Panc1 (cell line): ENCODE measurements at regions not wholly inside any gene's neighbourhood (a gene's known extent, or its start where the extent isn't known, plus 50 kb on each side); places are given as distances from the start of the nearest gene placed in this dataset.

ENCODE experiments used
- ATAC-seq: fragments of 200-7000 bp; cut with Tn5 transposase; 2 replicates; pipeline ENCODE4 v1.9.1; 2020; ENCODE audit warnings: mild to moderate bottlenecking, moderate library complexity
- BruUV-seq: library from RNA; stranded (reverse); fragments of 400-500 nt; replicated peaks from 2 replicates; lab custom pipeline; 2021; lab: Mats Ljungman, UMichigan
- CTCF ChIA-PET: fragments of 300-600 bp; sonication (Branson Sonifier 250); formaldehyde crosslinking; loops from one replicate; lab custom pipeline; 2022; ENCODE audit warnings: antibody characterized with exemption; lab: Charles Lee
- POLR2A ChIA-PET: fragments of 300-600 bp; sonication (Branson Sonifier 250); formaldehyde crosslinking; loops from one replicate; lab custom pipeline; 2022; ENCODE audit warnings: antibody characterized with exemption; lab: Charles Lee
- DNase-seq: peaks from one replicate; pipeline ENCODE4 v3.0.0-alpha.2; 2010; ENCODE audit warnings: low read depth, low spot score
- H3K27ac ChIP-seq: 2 replicates; pipeline ENCODE4 v1.5.1; 2011; ENCODE audit warnings: mild to moderate bottlenecking, low read length, inconsistent platforms
- H3K27me3 ChIP-seq: fragments of 200-500 bp; sonication (Bioruptor generic); 2 replicates; pipeline ENCODE4 v1.6.0; 2014; ENCODE audit warnings: low read length, inconsistent platforms; ENCODE audit not compliant: control insufficient read depth, insufficient read depth
- H3K36me3 ChIP-seq: fragments of 200-500 bp; sonication (Bioruptor generic); 2 replicates; pipeline ENCODE4 v1.5.1; 2014; ENCODE audit warnings: inconsistent platforms, mild to moderate bottlenecking, low read length, moderate library complexity; ENCODE audit not compliant: control insufficient read depth, insufficient read depth
- H3K4me1 ChIP-seq: 2 replicates; pipeline ENCODE4 v1.5.1; 2011; ENCODE audit warnings: inconsistent platforms, mild to moderate bottlenecking, low read length, moderate library complexity; ENCODE audit not compliant: control insufficient read depth, insufficient read depth
- H3K4me3 ChIP-seq, 2 experiments: 2 replicates each; pipeline ENCODE4 v1.5.1; 2011 to 2012; ENCODE audit warnings: low read depth in 2 of 2, low read length in 2 of 2, mild to moderate bottlenecking in 2 of 2, inconsistent platforms in 1 of 2, moderate library complexity in 1 of 2
- H3K9me3 ChIP-seq: fragments of 200-500 bp; sonication (Bioruptor generic); 2 replicates; pipeline ENCODE4 v1.5.1; 2014; ENCODE audit warnings: low read depth, mild to moderate bottlenecking, inconsistent platforms, low read length, moderate library complexity; ENCODE audit not compliant: control insufficient read depth, insufficient read depth
- POLR2AphosphoS5 ChIP-seq: IDR thresholded peaks from 2 replicates; pipeline ENCODE4 v1.6.1; 2012; ENCODE audit warnings: mild to moderate bottlenecking, low read depth, low read length, moderate library complexity
- SIN3A ChIP-seq: IDR thresholded peaks from 2 replicates; pipeline ENCODE4 v1.6.1; 2012; ENCODE audit warnings: low read depth, mild to moderate bottlenecking, low read length, moderate library complexity, borderline replicate concordance; ENCODE audit not compliant: insufficient read depth
- TCF7L2 ChIP-seq: IDR thresholded peaks from 2 replicates; pipeline ENCODE4 v1.6.1; 2011; ENCODE audit warnings: mild to moderate bottlenecking, low read depth, low read length, inconsistent platforms
- in situ Hi-C: cut with HindIII; loops from 2 replicates; pipeline ENCODE4 v1.10.0; 2016; ENCODE audit warnings: low sequenced_read_pairs, low pct_unique_long_range_greater_than_20kb
- intact Hi-C: fragments of 100-400 bp; cut with micrococcal nuclease; formaldehyde crosslinking; loops from one replicate; pipeline ENCODE4 v1.10.0; 2022; ENCODE audit not compliant: unreplicated experiment
- TF ChIP-seq, protein P1 (sequence below), 2 experiments: IDR thresholded peaks; 2 replicates each; pipeline ENCODE4 v1.6.1; 2011 to 2012; ENCODE audit warnings: low read depth in 2 of 2, control low read depth in 1 of 2, low read length in 1 of 2, mild to moderate bottlenecking in 1 of 2, moderate library complexity in 1 of 2; ENCODE audit not compliant: insufficient read depth in 1 of 2
- TF ChIP-seq, protein P2 (sequence below): fragments of 450-650 bp; IDR thresholded peaks from 2 replicates; pipeline ENCODE4 v1.5.1; 2017; ENCODE audit warnings: mild to moderate bottlenecking

DNA sequence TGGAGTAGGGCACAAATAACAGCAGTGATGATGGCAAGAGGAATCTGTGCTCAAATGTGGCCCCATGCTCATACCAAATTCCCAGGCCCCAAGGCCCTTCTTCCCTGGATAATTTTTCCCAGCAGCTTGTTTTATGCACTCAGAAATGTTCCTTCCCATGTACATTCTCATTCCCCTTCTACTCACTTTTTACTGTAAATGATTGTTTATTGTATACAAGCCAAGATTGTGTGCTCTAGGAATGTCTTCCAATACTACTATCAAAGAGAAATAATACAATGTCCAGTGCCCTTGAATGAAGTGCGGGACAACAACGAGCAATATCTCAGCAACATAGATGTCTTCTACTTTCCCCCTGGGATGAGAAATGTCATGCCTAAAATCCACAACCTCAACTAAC, 201.6 kb downstream of the ICOS start:
- in situ Hi-C loops (no loop called here), intact Hi-C loops (no loop called here)
- CTCF ChIA-PET: interaction anchor here (0.6 kb wide), 1 partner anchor 515 kb away, joined by 4 read pairs; no protein-coding TSS in a partner anchor
- H3K9me3 ChIP-seq: no peaks in the 10 kb centered on the region
- TF ChIP-seq POLR2AphosphoS5 (no peak), TCF7L2 (no peak), SIN3A (no peak)
- TF ChIP-seq, protein P1, sequence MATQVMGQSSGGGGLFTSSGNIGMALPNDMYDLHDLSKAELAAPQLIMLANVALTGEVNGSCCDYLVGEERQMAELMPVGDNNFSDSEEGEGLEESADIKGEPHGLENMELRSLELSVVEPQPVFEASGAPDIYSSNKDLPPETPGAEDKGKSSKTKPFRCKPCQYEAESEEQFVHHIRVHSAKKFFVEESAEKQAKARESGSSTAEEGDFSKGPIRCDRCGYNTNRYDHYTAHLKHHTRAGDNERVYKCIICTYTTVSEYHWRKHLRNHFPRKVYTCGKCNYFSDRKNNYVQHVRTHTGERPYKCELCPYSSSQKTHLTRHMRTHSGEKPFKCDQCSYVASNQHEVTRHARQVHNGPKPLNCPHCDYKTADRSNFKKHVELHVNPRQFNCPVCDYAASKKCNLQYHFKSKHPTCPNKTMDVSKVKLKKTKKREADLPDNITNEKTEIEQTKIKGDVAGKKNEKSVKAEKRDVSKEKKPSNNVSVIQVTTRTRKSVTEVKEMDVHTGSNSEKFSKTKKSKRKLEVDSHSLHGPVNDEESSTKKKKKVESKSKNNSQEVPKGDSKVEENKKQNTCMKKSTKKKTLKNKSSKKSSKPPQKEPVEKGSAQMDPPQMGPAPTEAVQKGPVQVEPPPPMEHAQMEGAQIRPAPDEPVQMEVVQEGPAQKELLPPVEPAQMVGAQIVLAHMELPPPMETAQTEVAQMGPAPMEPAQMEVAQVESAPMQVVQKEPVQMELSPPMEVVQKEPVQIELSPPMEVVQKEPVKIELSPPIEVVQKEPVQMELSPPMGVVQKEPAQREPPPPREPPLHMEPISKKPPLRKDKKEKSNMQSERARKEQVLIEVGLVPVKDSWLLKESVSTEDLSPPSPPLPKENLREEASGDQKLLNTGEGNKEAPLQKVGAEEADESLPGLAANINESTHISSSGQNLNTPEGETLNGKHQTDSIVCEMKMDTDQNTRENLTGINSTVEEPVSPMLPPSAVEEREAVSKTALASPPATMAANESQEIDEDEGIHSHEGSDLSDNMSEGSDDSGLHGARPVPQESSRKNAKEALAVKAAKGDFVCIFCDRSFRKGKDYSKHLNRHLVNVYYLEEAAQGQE (IDR thresholded peaks at IDR 0.05; ENCODE audit: insufficient read depth in 1 of 2, low read depth in 2 of 2, low read length in 1 of 2): no peak
- TF ChIP-seq, protein P2, sequence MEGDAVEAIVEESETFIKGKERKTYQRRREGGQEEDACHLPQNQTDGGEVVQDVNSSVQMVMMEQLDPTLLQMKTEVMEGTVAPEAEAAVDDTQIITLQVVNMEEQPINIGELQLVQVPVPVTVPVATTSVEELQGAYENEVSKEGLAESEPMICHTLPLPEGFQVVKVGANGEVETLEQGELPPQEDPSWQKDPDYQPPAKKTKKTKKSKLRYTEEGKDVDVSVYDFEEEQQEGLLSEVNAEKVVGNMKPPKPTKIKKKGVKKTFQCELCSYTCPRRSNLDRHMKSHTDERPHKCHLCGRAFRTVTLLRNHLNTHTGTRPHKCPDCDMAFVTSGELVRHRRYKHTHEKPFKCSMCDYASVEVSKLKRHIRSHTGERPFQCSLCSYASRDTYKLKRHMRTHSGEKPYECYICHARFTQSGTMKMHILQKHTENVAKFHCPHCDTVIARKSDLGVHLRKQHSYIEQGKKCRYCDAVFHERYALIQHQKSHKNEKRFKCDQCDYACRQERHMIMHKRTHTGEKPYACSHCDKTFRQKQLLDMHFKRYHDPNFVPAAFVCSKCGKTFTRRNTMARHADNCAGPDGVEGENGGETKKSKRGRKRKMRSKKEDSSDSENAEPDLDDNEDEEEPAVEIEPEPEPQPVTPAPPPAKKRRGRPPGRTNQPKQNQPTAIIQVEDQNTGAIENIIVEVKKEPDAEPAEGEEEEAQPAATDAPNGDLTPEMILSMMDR: no peak
- POLR2A ChIA-PET: no interaction called here
- no peaks in the 10 kb centered on the region for H3K36me3 ChIP-seq
- no TSS peak for BruUV-seq
- H3K27ac ChIP-seq: no peak overlapping the region
- H3K4me1 ChIP-seq: no peaks in the 10 kb centered on the region
- ATAC-seq: no peak
- peaks cover 7% of the 10 kb centered on the region; the same call in 1 of the 2 replicates for H3K27me3 ChIP-seq
- no peak overlapping the region for H3K4me3 ChIP-seq
- no peak for DNase-seq

DNA sequence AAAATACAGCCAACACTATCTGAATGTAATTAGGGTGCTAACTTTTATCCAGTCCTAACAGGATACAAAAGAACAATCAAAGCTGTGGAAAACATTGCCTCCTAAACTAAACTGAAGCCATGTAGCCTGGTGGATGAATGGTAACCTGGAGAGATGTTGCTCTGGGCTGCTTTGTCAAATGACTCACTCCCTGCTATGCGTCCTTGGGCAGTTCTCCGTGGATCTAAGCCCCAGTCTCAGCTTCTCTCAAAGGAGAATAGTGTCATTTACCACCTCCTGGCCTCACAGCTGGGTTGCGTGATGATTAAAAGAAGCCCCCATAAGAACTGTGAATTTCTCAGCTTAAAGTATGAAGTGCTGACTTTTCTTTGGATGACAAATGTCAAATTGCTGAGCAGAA, 203.7 kb downstream of the ICOS start:
- no peak for TF ChIP-seq TCF7L2
- no peak for TF ChIP-seq POLR2AphosphoS5
- POLR2A ChIA-PET: no interaction called here
- in situ Hi-C loops (no loop called here), intact Hi-C loops (loop anchor here (5.0 kb wide), 1 partner anchor 113 kb away; no protein-coding TSS in a partner anchor)
- H3K4me1 ChIP-seq: no peaks in the 10 kb centered on the region
- ATAC-seq: no peak
- H3K36me3 ChIP-seq: no peaks in the 10 kb centered on the region
- CTCF ChIA-PET: no interaction called here
- H3K9me3 ChIP-seq: no peaks in the 10 kb centered on the region
- peaks cover 8% of the 10 kb centered on the region; the same call in 1 of the 2 replicates for H3K27me3 ChIP-seq
- no TSS peak for BruUV-seq
- no peak for DNase-seq
- no peak overlapping the region for H3K4me3 ChIP-seq
- H3K27ac ChIP-seq: no peak overlapping the region

DNA sequence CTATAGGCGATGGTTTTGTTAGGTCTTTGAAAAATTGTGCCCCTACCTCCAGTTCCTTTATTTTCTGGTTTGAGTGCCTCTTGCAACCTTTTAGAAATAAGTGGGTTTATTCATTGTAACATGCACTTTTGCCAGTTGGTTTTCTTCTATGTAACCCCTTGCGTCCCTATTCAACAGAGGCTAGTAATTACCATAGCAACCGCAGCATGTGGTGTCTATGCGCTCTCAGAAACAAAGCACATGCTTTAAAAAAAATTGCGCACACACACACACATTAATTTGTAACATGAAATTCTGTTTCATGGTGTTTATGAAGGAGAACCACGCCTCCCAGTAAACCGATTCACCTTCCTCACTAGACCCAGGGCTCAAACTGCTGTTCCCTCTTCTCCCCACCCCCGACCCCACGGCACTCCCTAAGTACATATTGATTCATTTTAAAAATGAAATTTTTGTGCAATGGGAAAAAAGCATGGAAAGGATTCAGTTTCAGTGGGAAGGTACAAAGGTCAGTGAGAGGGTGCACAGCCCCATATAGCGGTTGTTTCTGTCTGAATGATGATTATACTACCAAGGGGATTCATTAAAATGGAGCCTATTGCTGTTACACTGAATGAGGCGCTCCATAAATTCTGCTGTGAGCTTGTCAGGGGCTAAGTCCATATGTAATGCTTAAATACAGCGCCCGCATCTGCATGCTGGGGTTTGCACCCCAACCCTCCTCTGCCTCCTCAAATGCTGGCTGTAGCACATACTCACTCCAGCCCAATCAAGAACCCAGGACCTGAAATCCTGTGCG, 206.9 kb downstream of the ICOS start:
- ATAC-seq (no peak), DNase-seq (no peak)
- CTCF ChIA-PET: no interaction called here
- H3K36me3 ChIP-seq: no peaks in the 10 kb centered on the region
- intact Hi-C loops (loop anchor here (5.0 kb wide), 1 partner anchor 116 kb away; no protein-coding TSS in a partner anchor), in situ Hi-C loops (no loop called here)
- POLR2A ChIA-PET: no interaction called here
- H3K27ac ChIP-seq: no peak overlapping the region
- BruUV-seq: no TSS peak
- H3K4me3 ChIP-seq: no peak overlapping the region
- TF ChIP-seq, protein P2: no peak
- no peak for TF ChIP-seq TCF7L2
- no peak for TF ChIP-seq POLR2AphosphoS5
- TF ChIP-seq, protein P1 (IDR thresholded peaks at IDR 0.05; ENCODE audit: insufficient read depth in 1 of 2, low read depth in 2 of 2, low read length in 1 of 2): no peak
- TF ChIP-seq SIN3A: no peak
- no peaks in the 10 kb centered on the region for H3K9me3 ChIP-seq
- peaks cover 4% of the 10 kb centered on the region; the same call in 1 of the 2 replicates for H3K4me1 ChIP-seq
- peaks cover 14% of the 10 kb centered on the region; the same call in 1 of the 2 replicates for H3K27me3 ChIP-seq
